Right cardiac atrium (tissue), 5 donors: ENCODE measurements at regions not wholly inside any gene's neighbourhood (a gene's known extent, or its start where the extent isn't known, plus 50 kb on each side); places are given as distances from the start of the nearest gene placed in this dataset.
A peak's percentile ranks its signal among the peaks of the same experiment; 100 is the strongest.

ENCODE experiments used
- ATAC-seq, 2 donors: fragments of 200-7000 bp; cut with Tn5 transposase; one replicate each; pipeline versions ENCODE4 v1.8.0 to v1.9.1; 2020; ENCODE audit warnings: moderate library complexity in 2 of 2, mild to moderate bottlenecking in 1 of 2
- DNase-seq, 3 donors: peaks; one replicate each; pipeline ENCODE4 v3.0.0-alpha.2; 2020
- H3K27ac ChIP-seq: one replicate; pipeline ENCODE4 v1.5.1; 2013; ENCODE audit warnings: mild to moderate bottlenecking, low read length, control low read depth, moderate library complexity
- H3K27me3 ChIP-seq: one replicate; pipeline ENCODE4 v1.6.1; 2013; ENCODE audit not compliant: control insufficient read depth, insufficient read depth
- H3K4me1 ChIP-seq: one replicate; pipeline ENCODE4 v1.6.1; 2013; ENCODE audit warnings: low read length; ENCODE audit not compliant: control insufficient read depth, insufficient read depth
- H3K4me3 ChIP-seq: one replicate; pipeline ENCODE4 v1.5.1; 2013; ENCODE audit warnings: low read length, control low read depth
- H3K9me3 ChIP-seq: one replicate; pipeline ENCODE4 v1.6.1; 2013; ENCODE audit warnings: low read length; ENCODE audit not compliant: control insufficient read depth
- WGBS: extraction: QIAGEN DNeasy Blood & Tissue Kit; methylation state at CpG from one replicate; pipeline ENCODE4 v1.1.7; 2013; 5-methylcytosine and 5-hydroxymethylcytosine counted together
- intact Hi-C, 4 donors: fragments of 100-400 bp; cut with DNase I; formaldehyde crosslinking; loops; one replicate each; pipeline versions ENCODE4 v1.11.0 to v1.14.0; 2022 to 2023
- donor health status: healthy with polysubstance abuse.
- donor health status: DM: no; HTN: yes; CAD: no.
- donor health status: DM: no; HTN: no; CAD: no.
- donor health status: DM: no; HTN: yes; CAD: no; lungs with severe emphysema.
- donor health status: DM: yes; HTN: yes; CAD: no.

DNA sequence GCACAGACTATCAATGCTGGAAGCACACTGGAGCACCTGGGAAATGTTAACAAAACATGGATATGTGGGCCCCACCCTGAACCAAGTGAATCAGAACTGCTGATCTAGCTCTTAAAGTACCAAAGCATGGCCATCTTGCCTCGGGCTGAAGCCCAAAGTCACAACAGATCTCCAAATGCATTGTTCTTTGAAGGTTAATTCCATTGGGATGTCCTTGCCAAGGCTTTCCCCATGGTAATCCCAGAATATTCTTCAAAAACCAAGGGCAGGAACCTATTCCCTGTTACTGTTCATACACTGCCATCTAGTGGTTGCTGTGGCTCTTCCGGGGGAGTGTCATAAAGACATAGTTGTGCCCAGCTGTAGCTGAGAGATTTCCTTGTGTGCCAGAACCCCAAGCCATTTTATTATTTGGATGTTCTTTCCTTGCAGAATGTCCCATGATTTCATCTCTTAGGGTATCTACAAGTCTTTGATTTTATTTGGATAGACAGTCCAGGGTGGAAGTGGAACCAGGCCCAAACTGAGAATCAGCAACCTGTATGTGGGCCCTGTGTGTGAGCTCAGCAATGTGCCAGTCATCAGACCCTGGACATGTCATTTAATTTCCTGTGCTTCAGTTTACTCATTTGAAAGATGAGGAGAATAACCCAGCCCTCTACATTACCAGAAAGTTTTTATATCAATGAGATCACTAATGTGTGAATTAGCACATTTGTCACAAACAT is 290.0 kb downstream of the ACTL7B start:
- DNase-seq: peak in 2 of 3 donors; percentile 27 to 72
- WGBS: 14% methylated on average over 2 of the region's 2 CpGs
- Histone ChIP-seq H3K4me3 (no peak overlapping the region), H3K9me3 (no peaks in the 10 kb centered on the region), H3K27ac (no peak overlapping the region), H3K27me3 (no peaks in the 10 kb centered on the region), H3K4me1 (peaks cover 4% of the 10 kb centered on the region)
- intact Hi-C loops: loop anchor here in 3 of 4 donors (5.0 to 10.0 kb wide), 4 partner anchors 199 to 1099 kb away; partner anchors contain the start of gene KLF4 (in 2 of the 3)
- ATAC-seq: peak; percentile 92 to 95

DNA sequence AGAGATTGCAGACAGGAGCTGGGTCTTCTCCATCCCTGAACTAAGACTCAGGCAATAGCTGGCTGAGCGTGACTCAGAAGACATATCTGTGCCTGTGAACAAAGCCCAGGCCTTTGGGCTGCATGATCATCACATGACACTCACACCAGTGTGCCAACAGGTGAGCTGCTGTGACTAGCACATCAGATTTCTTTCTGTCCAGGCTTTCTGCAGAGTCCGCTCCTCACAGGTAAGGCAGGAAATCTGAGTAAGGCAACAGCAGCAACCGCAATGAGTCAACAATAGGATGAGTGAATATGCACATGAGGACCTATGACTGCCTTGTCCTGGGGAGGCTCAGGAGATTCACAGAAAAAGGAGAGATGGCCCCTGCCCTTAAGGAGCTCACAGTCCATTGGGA is 293.6 kb downstream of the ACTL7B start:
- 93% methylated on average over 3 of the region's 3 CpGs for WGBS
- no peak for ATAC-seq

DNA sequence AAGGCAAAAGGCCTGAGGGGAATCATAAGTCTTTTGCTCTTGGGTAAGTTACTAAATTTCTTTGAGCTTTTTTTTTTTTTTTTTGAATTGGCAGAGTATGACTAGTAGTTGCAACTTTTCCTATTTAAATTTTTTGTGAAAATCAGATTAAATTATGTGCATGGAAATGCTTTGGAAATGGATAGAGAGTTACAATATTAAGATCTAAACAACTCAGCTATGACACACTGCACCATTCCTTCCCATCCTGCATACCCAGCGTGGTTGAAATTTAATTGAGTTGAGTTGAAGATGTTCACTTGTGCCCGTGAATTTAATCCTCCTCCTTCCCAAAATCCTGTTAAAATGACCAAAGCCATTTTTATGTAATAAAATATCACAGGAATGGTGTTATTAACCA is 296.4 kb downstream of the ACTL7B start:
- H3K4me1 ChIP-seq: no peaks in the 10 kb centered on the region
- ATAC-seq (no peak), DNase-seq (no peak)
- intact Hi-C loops: no loop called here
- no peaks in the 10 kb centered on the region for H3K9me3 ChIP-seq
- no peak overlapping the region for H3K4me3 ChIP-seq
- 66% methylated on average over 2 of the region's 2 CpGs for WGBS
- no peaks in the 10 kb centered on the region for H3K27me3 ChIP-seq
- no peak overlapping the region for H3K27ac ChIP-seq

More for the DNA sequence above, 293.6 kb downstream of the ACTL7B start:
- Histone ChIP-seq H3K4me1 (peaks cover 4% of the 10 kb centered on the region), H3K9me3 (no peaks in the 10 kb centered on the region), H3K27me3 (no peaks in the 10 kb centered on the region), H3K4me3 (no peak overlapping the region), H3K27ac (no peak overlapping the region)
- DNase-seq: no peak
- intact Hi-C loops: loop anchor here in 3 of 4 donors (5.0 to 10.0 kb wide), 3 partner anchors 203 to 1080 kb away; partner anchors contain the start of gene KLF4 (in 1 of the 3)

DNA sequence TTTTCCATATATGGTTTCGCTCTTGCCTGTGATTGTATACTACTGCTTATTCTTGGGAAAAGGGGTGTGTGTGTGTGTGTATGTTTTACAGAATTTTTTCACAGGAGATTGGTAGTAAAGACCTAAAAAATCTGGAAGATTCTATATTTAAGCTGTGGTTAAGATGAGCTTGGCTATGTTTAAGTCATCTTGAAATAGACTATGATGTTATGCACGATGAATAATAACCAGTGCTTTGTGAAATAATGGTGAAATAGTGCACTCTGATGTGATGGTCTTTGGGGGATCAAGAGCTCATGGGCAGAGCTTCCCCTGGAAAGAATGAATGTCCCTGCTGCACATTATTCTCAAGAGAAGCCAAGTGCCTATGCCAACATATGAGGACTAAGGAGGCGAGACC is 301.0 kb downstream of the ACTL7B start:
- no peak overlapping the region for H3K27ac ChIP-seq
- H3K27me3 ChIP-seq: no peaks in the 10 kb centered on the region
- DNase-seq (no peak), ATAC-seq (no peak)
- no peak overlapping the region for H3K4me3 ChIP-seq
- intact Hi-C loops: no loop called here
- H3K9me3 ChIP-seq: no peaks in the 10 kb centered on the region
- no peaks in the 10 kb centered on the region for H3K4me1 ChIP-seq
- WGBS: 94% methylated on average over 3 of the region's 3 CpGs

DNA sequence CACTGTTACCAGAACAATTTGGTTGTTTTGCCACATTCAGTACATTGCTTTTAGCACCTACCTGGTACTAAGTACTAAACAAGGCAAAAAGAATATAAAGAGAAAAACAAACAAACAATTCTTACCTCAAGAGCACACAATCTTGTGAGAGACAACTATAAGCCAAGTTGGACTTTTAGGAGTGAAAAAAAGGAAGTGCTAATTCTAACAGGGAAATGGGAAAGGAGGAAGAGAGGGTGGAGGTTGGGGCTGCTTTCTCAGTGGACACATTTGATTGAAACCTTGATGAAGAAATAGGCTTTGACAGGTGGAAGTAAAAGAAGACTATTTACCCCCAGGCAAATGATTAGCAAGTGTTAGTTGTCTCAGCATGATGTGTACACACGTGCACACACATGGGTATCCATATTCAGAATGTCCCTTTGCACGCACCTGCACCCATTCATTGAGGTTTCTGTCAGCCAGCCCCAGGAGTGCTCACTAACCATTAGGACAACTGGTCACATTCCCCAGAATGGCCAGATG is 302.6 kb downstream of the ACTL7B start:
- intact Hi-C loops: no loop called here
- no peaks in the 10 kb centered on the region for H3K27me3 ChIP-seq
- H3K4me3 ChIP-seq: no peak overlapping the region
- no peak for DNase-seq
- H3K9me3 ChIP-seq: no peaks in the 10 kb centered on the region
- no peak for ATAC-seq
- WGBS: 93% methylated on average over 2 of the region's 2 CpGs
- no peak overlapping the region for H3K27ac ChIP-seq
- no peaks in the 10 kb centered on the region for H3K4me1 ChIP-seq

DNA sequence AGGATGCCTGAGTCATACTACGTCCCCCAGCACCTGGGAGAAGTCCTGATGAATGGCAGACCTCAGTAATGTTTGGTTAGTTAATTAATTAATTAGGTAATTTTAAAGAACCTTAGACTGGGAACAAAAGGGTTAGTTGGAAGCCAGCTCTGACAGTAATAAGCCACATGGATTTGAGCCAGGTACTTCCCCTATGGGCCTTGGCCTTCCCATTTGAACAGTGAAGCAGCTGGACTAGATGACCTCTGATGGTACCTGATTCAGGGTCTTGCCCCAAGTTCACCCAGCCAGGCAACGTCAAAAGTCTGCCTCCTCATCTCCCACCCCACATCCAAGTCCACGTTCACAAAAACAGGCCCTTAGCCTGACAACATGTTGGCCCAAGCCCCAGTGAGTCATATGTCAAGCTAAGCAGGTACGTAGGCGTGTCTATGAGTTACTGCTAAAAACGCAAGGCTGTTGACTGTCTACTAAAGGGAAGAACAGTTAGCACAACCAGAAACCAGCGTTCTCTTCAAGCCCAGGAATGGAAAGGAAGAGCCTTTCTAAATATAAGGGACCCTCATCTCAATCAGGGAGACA is 303.2 kb downstream of the ACTL7B start:
- Histone ChIP-seq H3K4me1 (no peaks in the 10 kb centered on the region), H3K4me3 (no peak overlapping the region), H3K27ac (no peak overlapping the region), H3K9me3 (no peaks in the 10 kb centered on the region), H3K27me3 (no peaks in the 10 kb centered on the region)
- no peak for ATAC-seq
- intact Hi-C loops: no loop called here
- DNase-seq: no peak
- 72% methylated on average over 7 of the region's 7 CpGs for WGBS

DNA sequence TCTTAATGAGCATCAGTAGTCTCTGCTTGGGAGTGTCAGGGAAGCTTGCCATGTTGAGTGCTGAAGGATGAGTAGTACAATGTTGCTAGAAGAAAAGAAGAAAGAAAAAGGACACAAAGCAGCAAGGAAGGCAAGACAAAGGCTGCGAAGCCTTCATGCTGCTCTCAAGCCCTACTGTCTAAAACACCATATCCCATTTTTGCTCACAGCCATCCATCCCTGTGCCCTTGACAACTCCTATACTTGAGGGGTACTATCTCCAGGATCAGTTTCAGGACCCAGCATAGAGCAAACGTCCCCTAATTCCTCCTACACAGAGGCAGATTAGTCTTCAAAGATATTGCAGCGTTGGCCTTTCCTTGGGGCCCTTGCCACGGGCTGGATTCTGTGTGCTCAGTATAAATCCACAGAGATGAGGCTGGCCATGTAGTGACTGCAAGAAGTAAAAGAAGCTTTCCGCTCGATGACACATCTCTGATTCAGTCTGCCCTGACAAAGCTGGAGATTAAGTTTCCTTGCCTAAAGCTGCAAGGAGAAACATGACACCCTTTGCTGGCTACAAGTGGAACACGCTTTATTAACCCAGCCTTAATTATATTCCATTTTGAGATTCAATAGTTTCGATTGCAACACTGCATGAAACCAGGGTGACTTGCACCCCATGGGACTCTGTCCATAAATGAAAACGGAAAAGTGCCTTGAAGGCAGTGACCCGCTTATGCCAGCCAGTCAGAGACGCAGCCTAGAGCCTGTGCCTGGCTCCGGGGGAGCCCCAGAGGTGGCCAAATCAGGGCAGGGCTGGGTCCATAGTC is 304.6 kb downstream of the ACTL7B start:
- no peaks in the 10 kb centered on the region for H3K27me3 ChIP-seq
- intact Hi-C loops: no loop called here
- no peak overlapping the region for H3K4me3 ChIP-seq
- H3K9me3 ChIP-seq: no peaks in the 10 kb centered on the region
- ATAC-seq (no peak), DNase-seq (no peak)
- WGBS: 71% methylated on average over 12 of the region's 12 CpGs
- no peak overlapping the region for H3K27ac ChIP-seq
- H3K4me1 ChIP-seq: no peaks in the 10 kb centered on the region

DNA sequence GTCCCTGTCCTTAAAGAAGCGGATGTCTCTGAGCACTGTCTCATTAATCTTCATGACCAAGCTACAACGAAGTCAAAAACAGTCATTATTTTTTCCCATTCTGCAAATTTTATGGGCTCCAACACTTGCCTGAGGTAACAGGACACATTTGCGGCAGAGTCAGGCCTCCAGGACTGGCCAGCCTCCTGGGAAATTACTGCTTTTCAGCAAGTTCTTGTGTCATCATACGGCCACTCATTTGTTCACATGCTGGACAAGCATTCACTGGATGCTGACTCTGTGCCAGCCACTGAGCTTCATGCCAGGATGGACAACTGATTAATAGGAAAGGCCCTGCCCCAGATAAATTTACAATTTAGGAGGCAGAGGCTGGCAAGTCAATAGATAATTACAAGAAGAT is 305.7 kb downstream of the ACTL7B start:
- WGBS: 66% methylated on average over 4 of the region's 4 CpGs
- DNase-seq (peak in 2 of 3 donors; percentile 40 to 44), ATAC-seq (no peak)
- Histone ChIP-seq H3K4me1 (no peaks in the 10 kb centered on the region), H3K4me3 (no peak overlapping the region), H3K27me3 (no peaks in the 10 kb centered on the region), H3K27ac (no peak overlapping the region), H3K9me3 (no peaks in the 10 kb centered on the region)
- intact Hi-C loops: no loop called here

DNA sequence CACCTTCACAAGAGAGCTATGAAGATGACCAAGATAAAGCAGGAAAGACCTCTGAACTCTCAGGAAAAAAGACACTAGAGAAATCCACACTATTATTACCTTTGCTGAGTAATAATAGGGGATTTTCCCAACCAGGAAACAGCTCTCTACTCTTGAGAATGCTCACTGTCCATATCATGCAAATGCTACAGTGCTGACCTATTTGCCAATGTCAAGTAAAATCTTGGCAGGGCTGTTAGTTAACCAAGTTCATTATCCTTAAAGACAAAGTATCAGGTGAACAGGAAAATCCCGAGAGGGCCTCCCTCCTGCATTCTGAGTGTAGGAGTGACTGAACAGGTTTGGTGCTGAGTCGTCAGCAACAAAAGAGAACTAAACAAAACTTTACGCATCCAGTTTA is 306.6 kb downstream of the ACTL7B start:
- DNase-seq (no peak), ATAC-seq (no peak)
- no peaks in the 10 kb centered on the region for H3K27me3 ChIP-seq
- intact Hi-C loops: no loop called here
- H3K27ac ChIP-seq: no peak overlapping the region
- H3K4me1 ChIP-seq: no peaks in the 10 kb centered on the region
- no peak overlapping the region for H3K4me3 ChIP-seq
- 67% methylated on average over 3 of the region's 3 CpGs for WGBS
- no peaks in the 10 kb centered on the region for H3K9me3 ChIP-seq

DNA sequence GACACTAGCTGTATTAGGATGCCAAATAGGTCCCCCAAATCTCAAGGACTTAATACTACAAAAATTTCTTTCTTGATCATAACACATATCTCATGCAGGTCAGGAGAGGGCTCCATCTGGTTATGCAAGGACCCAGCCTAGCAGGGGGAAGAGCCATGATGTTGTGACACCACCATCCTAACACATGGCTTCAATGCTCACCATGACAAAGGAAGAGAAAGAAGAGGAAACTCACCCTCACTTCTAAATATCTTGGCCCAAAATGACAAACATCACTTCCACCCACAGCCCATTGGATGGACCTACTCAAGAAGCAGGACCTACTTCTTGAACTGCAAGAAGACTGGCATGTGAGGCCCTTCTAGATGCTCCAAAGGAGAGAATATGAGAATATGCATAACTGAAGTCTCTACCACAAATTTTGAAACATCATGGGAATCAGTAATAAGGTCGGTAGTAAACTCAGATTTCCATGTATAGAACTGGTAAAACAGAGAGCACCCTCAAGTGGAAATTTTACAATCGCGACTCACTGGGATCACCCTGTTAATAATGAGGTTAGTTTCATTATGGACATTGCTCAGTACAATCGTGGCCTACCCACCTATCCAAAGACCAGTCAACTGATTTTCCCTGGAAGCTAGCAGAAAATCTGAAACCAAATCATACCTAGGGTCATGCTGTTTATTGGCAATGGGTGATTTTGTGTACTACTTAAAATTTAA is 308.2 kb downstream of the ACTL7B start:
- WGBS: 93% methylated on average over 4 of the region's 4 CpGs
- H3K27me3 ChIP-seq: no peaks in the 10 kb centered on the region
- intact Hi-C loops: no loop called here

More for the DNA sequence above, 308.2 kb downstream of the ACTL7B start:
- DNase-seq (no peak), ATAC-seq (no peak)
- no peak overlapping the region for H3K27ac ChIP-seq
- H3K4me1 ChIP-seq: no peaks in the 10 kb centered on the region
- H3K9me3 ChIP-seq: no peaks in the 10 kb centered on the region
- no peak overlapping the region for H3K4me3 ChIP-seq
